ENCODE measurements at regions not wholly inside any gene's neighbourhood (a gene's known extent, or its start where the extent isn't known, plus 50 kb on each side); places are given as distances from the start of the nearest gene placed in this dataset.

GRCh38 chr6:164015088-164015484 lies 600.6 kb downstream of the QKI start:
- TF ChIP-seq CTCF (IDR thresholded peaks at IDR 0.05; ENCODE audit: low read length, missing control alignments): no peak
- no peak overlapping the region for H3K4me3 ChIP-seq (replicated peaks; ENCODE audit: low read depth, low read length)
- no peak for DNase-seq (ENCODE audit: low read depth)

- no peak for TF ChIP-seq CTCF (IDR thresholded peaks at IDR 0.05; ENCODE audit: low read length, missing control alignments)
- DNase-seq (ENCODE audit: low read depth): no peak
- H3K4me3 ChIP-seq (replicated peaks; ENCODE audit: low read depth, low read length): no peak overlapping the region
These were observed 600.0 kb downstream of the QKI start for GRCh38 chr6:164014346-164015087.

- H3K4me3 ChIP-seq (replicated peaks; ENCODE audit: low read depth, low read length): no peak overlapping the region
- no peak for TF ChIP-seq CTCF (IDR thresholded peaks at IDR 0.05; ENCODE audit: low read length, missing control alignments)
- peak; percentile 31 for DNase-seq (ENCODE audit: low read depth)
These were observed 599.1 kb downstream of the QKI start for GRCh38 chr6:164013480-164014208.

GRCh38 chr6:164011321-164011720 lies 596.8 kb downstream of the QKI start:
- no peak overlapping the region for H3K4me3 ChIP-seq (replicated peaks; ENCODE audit: low read depth, low read length)
- TF ChIP-seq CTCF (IDR thresholded peaks at IDR 0.05; ENCODE audit: low read length, missing control alignments): no peak
- DNase-seq (ENCODE audit: low read depth): no peak

GRCh38 chr6:164010441-164011103 lies 596.1 kb downstream of the QKI start:
- no peak overlapping the region for H3K4me3 ChIP-seq (replicated peaks; ENCODE audit: low read depth, low read length)
- peak; percentile 40 for DNase-seq (ENCODE audit: low read depth)
- TF ChIP-seq CTCF (IDR thresholded peaks at IDR 0.05; ENCODE audit: low read length, missing control alignments): no peak

GRCh38 chr6:164008902-164009301 lies 594.4 kb downstream of the QKI start:
- DNase-seq (ENCODE audit: low read depth): no peak
- H3K4me3 ChIP-seq (replicated peaks; ENCODE audit: low read depth, low read length): no peak overlapping the region
- TF ChIP-seq CTCF (IDR thresholded peaks at IDR 0.05; ENCODE audit: low read length, missing control alignments): no peak
